ENCODE measurements at regions not wholly inside any gene's neighbourhood (a gene's known extent, or its start where the extent isn't known, plus 50 kb on each side); places are given as distances from the start of the nearest gene placed in this dataset.

GRCh38 chr13:27327633-27328032, 57.0 kb downstream of the RASL11A start:
- no peak for TF ChIP-seq POLR2A (IDR thresholded peaks at IDR 0.05)
- TF ChIP-seq CTCF (IDR thresholded peaks at IDR 0.05): no peak
- Histone ChIP-seq H3K27me3 (no peaks in the 10 kb centered on the region), H3K4me3 (replicated peaks in 1 of 3) (no peak overlapping the region), H3K36me3 (no peaks in the 10 kb centered on the region), H3K4me1 (no peaks in the 10 kb centered on the region), H3K27ac (no peak overlapping the region), H3K9me3 (no peaks in the 10 kb centered on the region)
- intact Hi-C loops (cut with DNase I): no loop called here
- 93% methylated on average over 5 of the region's 5 CpGs for WGBS, 2 donors
- no peak for DNase-seq

- Histone ChIP-seq H3K4me1 (no peaks in the 10 kb centered on the region), H3K27ac (no peak overlapping the region), H3K36me3 (no peaks in the 10 kb centered on the region), H3K9me3 (no peaks in the 10 kb centered on the region), H3K27me3 (no peaks in the 10 kb centered on the region), H3K4me3 (replicated peaks in 1 of 3) (no peak overlapping the region)
- 85 to 86% methylated on average over 5 of the region's 5 CpGs for WGBS, 2 donors
- DNase-seq: no peak
- intact Hi-C loops (cut with DNase I): no loop called here
- TF ChIP-seq CTCF (IDR thresholded peaks at IDR 0.05) (no peak), POLR2A (IDR thresholded peaks at IDR 0.05) (no peak)
Observed at GRCh38 chr13:27329210-27329609, 58.6 kb downstream of the RASL11A start.

GRCh38 chr13:27334774-27335435, 64.3 kb downstream of the RASL11A start:
- Histone ChIP-seq H3K36me3 (no peaks in the 10 kb centered on the region), H3K4me1 (no peaks in the 10 kb centered on the region), H3K27me3 (no peaks in the 10 kb centered on the region), H3K4me3 (replicated peaks in 1 of 3) (no peak overlapping the region), H3K9me3 (no peaks in the 10 kb centered on the region), H3K27ac (no peak overlapping the region)
- 84 to 85% methylated on average over 13 of the region's 13 CpGs for WGBS, 2 donors
- DNase-seq: no peak
- TF ChIP-seq POLR2A (IDR thresholded peaks at IDR 0.05): no peak
- intact Hi-C loops (cut with DNase I): no loop called here

GRCh38 chr13:27336014-27336673, 65.5 kb downstream of the RASL11A start:
- TF ChIP-seq POLR2A (IDR thresholded peaks at IDR 0.05) (no peak), CTCF (IDR thresholded peaks at IDR 0.05) (no peak)
- no peaks in the 10 kb centered on the region for H3K27me3 ChIP-seq
- no peaks in the 10 kb centered on the region for H3K4me1 ChIP-seq
- H3K36me3 ChIP-seq: no peaks in the 10 kb centered on the region
- DNase-seq: no peak
- 60 to 74% methylated on average over 5 to 6 of the region's 6 CpGs for WGBS, 2 donors
- no peak overlapping the region for H3K27ac ChIP-seq
- intact Hi-C loops (cut with DNase I): no loop called here
- H3K4me3 ChIP-seq (replicated peaks in 1 of 3): no peak overlapping the region
- no peaks in the 10 kb centered on the region for H3K9me3 ChIP-seq

- Histone ChIP-seq H3K9me3 (no peaks in the 10 kb centered on the region), H3K4me1 (no peaks in the 10 kb centered on the region), H3K27ac (no peak overlapping the region), H3K27me3 (no peaks in the 10 kb centered on the region), H3K4me3 (replicated peaks in 1 of 3) (no peak overlapping the region), H3K36me3 (no peaks in the 10 kb centered on the region)
- DNase-seq: no peak
- intact Hi-C loops (cut with DNase I): no loop called here
- TF ChIP-seq CTCF (IDR thresholded peaks at IDR 0.05) (no peak), POLR2A (IDR thresholded peaks at IDR 0.05) (no peak)
- WGBS, 2 donors: 95 to 97% methylated on average over 1 of the region's 1 CpG
Observed at GRCh38 chr13:27338207-27338606, 67.6 kb downstream of the RASL11A start.

Data from thyroid gland (tissue), 4 donors.